OCI-LY1 (cell line): ENCODE measurements at regions not wholly inside any gene's neighbourhood (a gene's known extent, or its start where the extent isn't known, plus 50 kb on each side); places are given as distances from the start of the nearest gene placed in this dataset.

ENCODE experiments used
- H2AFZ ChIP-seq: fragments of 200-600 bp; sonication (generic), shearing (Covaris generic); 2 replicates; pipeline ENCODE4 v1.6.0; 2014; ENCODE audit warnings: antibody characterized with exemption, mild to moderate bottlenecking, low read length
- H3F3A ChIP-seq: fragments of 200-600 bp; sonication (generic), shearing (Covaris generic); 2 replicates; pipeline ENCODE4 v1.6.0; 2014; ENCODE audit warnings: mild to moderate bottlenecking, antibody characterized with exemption, low read length, moderate library complexity; ENCODE audit not compliant: insufficient read depth
- H3K27ac ChIP-seq: fragments of 200-600 bp; sonication (generic); 2 replicates; pipeline ENCODE4 v1.5.1; 2014; ENCODE audit warnings: low read length, mixed run types, mild to moderate bottlenecking, low read depth; ENCODE audit not compliant: poor library complexity, severe bottlenecking
- H3K27me3 ChIP-seq: fragments of 200-600 bp; sonication (generic); 2 replicates; pipeline ENCODE4 v1.6.0; 2014; ENCODE audit warnings: antibody characterized with exemption, mild to moderate bottlenecking, low read length, moderate library complexity; ENCODE audit not compliant: insufficient read depth
- H3K36me3 ChIP-seq: fragments of 200-600 bp; sonication (generic); 2 replicates; pipeline ENCODE4 v1.6.1; 2014; ENCODE audit warnings: mild to moderate bottlenecking, antibody characterized with exemption, low read length, moderate library complexity, mixed read lengths; ENCODE audit not compliant: insufficient read depth
- H3K4me1 ChIP-seq: fragments of 200-600 bp; sonication (generic); 2 replicates; pipeline ENCODE4 v1.5.1; 2014; ENCODE audit warnings: mild to moderate bottlenecking, low read length, moderate library complexity; ENCODE audit not compliant: insufficient read depth, severe bottlenecking
- H3K4me2 ChIP-seq: fragments of 200-600 bp; sonication (generic), shearing (Covaris generic); 2 replicates; pipeline ENCODE4 v1.6.1; 2014; ENCODE audit warnings: low read length
- H3K4me3 ChIP-seq: fragments of 200-600 bp; sonication (generic); 2 replicates; pipeline ENCODE4 v1.5.1; 2014; ENCODE audit warnings: low read length, low read depth, mild to moderate bottlenecking, mixed read lengths; ENCODE audit not compliant: poor library complexity, severe bottlenecking
- H3K79me2 ChIP-seq: fragments of 200-600 bp; shearing (Covaris generic); 2 replicates; pipeline ENCODE4 v1.6.1; 2016; ENCODE audit warnings: mixed run types, low read length, mixed read lengths; ENCODE audit not compliant: insufficient read depth
- H3K9ac ChIP-seq: fragments of 200-600 bp; sonication (generic), shearing (Covaris generic); 2 replicates; pipeline ENCODE4 v1.6.1; 2014; ENCODE audit warnings: mild to moderate bottlenecking, low read length, mixed read lengths
- H3K9me2 ChIP-seq: fragments of 200-600 bp; sonication (generic), shearing (Covaris generic); 2 replicates; pipeline ENCODE4 v1.6.1; 2014; ENCODE audit warnings: low read depth, mild to moderate bottlenecking, low read length, mixed read lengths
- H3K9me3 ChIP-seq: fragments of 200-600 bp; shearing (Covaris generic); 2 replicates; pipeline ENCODE4 v1.6.1; 2014; ENCODE audit warnings: low read length, mixed read lengths
- H4K20me1 ChIP-seq: fragments of 200-600 bp; sonication (generic), shearing (Covaris generic); 2 replicates; pipeline ENCODE4 v1.6.0; 2016; ENCODE audit warnings: mild to moderate bottlenecking, low read length; ENCODE audit not compliant: insufficient read depth
- EZH2 ChIP-seq: fragments of 200-600 bp; sonication (generic), shearing (Covaris generic); IDR thresholded peaks from 2 replicates; pipeline ENCODE4 v1.8.0; 2017; ENCODE audit warnings: borderline replicate concordance, mixed run types, mild to moderate bottlenecking, antibody characterized with exemption, low read length, moderate library complexity, mixed read lengths
- TF ChIP-seq, protein P1 (sequence below): fragments of 200-600 bp; sonication (generic), shearing (Covaris generic); IDR thresholded peaks from 2 replicates; pipeline ENCODE4 v1.5.1; 2017; ENCODE audit warnings: mild to moderate bottlenecking, antibody characterized with exemption, low read length, moderate library complexity, mixed read lengths

DNA sequence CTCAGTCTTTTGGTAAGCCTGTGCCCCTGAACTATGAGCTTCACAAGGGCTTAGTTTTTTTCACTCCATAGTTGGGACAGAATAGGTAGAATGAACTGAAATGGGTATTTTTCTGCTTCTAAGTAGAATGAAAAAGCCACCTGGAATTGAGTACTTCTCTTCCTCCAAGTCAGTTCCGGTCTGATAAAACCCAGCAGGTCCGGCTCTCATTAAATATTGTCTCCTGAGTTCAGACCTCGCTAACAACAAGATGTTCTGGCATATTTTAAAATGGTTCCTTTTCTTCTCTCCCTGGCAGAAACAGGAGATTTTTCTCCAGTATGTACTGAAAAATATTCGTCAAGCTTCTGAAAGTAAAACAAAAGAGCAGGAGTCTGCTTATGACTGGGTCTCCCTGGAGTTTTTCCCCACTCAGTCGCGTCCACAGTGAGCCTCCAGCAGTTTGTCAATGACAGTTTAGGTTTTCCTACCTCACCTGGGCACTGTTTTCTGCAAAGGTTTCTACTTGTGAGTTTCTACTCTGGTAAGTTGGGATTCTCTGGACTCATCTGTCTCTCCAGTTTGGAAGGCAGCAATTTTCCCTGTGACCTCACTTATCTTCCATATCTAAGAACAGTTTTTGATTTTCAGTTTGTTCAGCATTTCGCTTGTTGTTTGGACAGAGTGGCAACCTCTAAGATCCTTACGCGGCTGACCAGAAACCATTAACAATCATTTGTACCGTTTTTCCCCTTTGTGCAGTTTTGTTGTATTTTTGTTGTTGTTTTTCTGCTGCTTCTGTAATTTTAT, 868.0 kb downstream of the METTL15 start:
- TF ChIP-seq EZH2, result no peak
- TF ChIP-seq, protein P1, sequence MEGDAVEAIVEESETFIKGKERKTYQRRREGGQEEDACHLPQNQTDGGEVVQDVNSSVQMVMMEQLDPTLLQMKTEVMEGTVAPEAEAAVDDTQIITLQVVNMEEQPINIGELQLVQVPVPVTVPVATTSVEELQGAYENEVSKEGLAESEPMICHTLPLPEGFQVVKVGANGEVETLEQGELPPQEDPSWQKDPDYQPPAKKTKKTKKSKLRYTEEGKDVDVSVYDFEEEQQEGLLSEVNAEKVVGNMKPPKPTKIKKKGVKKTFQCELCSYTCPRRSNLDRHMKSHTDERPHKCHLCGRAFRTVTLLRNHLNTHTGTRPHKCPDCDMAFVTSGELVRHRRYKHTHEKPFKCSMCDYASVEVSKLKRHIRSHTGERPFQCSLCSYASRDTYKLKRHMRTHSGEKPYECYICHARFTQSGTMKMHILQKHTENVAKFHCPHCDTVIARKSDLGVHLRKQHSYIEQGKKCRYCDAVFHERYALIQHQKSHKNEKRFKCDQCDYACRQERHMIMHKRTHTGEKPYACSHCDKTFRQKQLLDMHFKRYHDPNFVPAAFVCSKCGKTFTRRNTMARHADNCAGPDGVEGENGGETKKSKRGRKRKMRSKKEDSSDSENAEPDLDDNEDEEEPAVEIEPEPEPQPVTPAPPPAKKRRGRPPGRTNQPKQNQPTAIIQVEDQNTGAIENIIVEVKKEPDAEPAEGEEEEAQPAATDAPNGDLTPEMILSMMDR, result no peak
- H3K9me2 ChIP-seq, result no peaks in the 10 kb centered on the region
- no peak overlapping the region for H3K4me2 ChIP-seq
- no peak overlapping the region for H2AFZ ChIP-seq
- H3K9me3 ChIP-seq, result no peaks in the 10 kb centered on the region
- H3F3A ChIP-seq, result no peaks in the 10 kb centered on the region
- H3K27me3 ChIP-seq, result no peaks in the 10 kb centered on the region
- no peak overlapping the region for H3K9ac ChIP-seq
- H3K27ac ChIP-seq, result no peak overlapping the region
- no peaks in the 10 kb centered on the region for H4K20me1 ChIP-seq
- H3K79me2 ChIP-seq, result no peaks in the 10 kb centered on the region
- H3K4me3 ChIP-seq, result no peak overlapping the region
- no peaks in the 10 kb centered on the region for H3K36me3 ChIP-seq
- no peaks in the 10 kb centered on the region for H3K4me1 ChIP-seq

DNA sequence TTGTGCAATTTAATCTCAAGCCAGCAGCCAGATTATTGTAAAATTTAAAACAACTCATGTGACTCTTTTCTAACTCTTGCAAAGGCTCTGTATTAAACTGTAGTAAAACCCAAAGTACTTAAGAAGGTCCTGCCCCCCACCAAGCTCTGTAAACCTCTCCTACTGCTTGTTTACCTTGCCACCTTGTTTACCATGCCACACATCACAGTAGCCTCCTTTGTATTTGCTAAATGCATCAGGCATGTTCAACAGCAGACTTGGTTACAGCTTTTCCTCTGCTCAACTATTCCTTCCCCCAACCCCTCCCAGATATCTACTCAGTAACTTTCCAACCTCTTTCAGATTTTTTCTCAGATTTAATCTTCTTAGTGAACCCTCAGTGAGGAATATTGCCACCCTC, 861.6 kb downstream of the METTL15 start:
- Histone ChIP-seq H3K36me3 (no peaks in the 10 kb centered on the region), H3K9me2 (no peaks in the 10 kb centered on the region), H3K27me3 (no peaks in the 10 kb centered on the region), H3K9me3 (no peaks in the 10 kb centered on the region), H2AFZ (no peak overlapping the region), H3K9ac (no peak overlapping the region), H3K4me2 (no peak overlapping the region), H3K4me1 (no peaks in the 10 kb centered on the region), H3K4me3 (no peak overlapping the region), H4K20me1 (no peaks in the 10 kb centered on the region), H3K27ac (no peak overlapping the region), H3F3A (no peaks in the 10 kb centered on the region), H3K79me2 (no peaks in the 10 kb centered on the region)
- TF ChIP-seq EZH2, result no peak
- TF ChIP-seq, protein P1, result no peak

DNA sequence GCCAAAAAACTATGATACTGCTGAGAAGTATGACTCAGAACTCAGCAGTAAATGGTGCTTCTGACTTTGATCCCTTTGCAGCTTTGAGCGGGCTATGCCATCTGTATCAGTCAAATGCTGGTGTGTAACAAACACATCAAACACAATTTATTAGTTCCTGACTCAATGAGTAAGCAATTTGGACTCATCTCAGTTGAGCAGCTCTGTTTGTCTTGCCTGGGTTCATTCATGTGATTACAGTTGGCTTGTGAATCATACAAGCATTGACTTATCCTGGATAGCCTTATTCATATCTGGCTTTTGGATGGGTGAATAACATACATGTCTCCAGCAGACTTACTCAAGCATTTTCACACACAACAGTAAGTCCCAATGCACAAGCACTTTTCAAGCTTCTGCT, 858.8 kb downstream of the METTL15 start:
- Histone ChIP-seq H3F3A (no peaks in the 10 kb centered on the region), H3K9me2 (no peaks in the 10 kb centered on the region), H3K4me3 (no peak overlapping the region), H3K4me2 (no peak overlapping the region), H3K79me2 (no peaks in the 10 kb centered on the region), H3K9me3 (no peaks in the 10 kb centered on the region), H4K20me1 (no peaks in the 10 kb centered on the region), H3K4me1 (no peaks in the 10 kb centered on the region), H2AFZ (no peak overlapping the region), H3K36me3 (no peaks in the 10 kb centered on the region), H3K27me3 (no peaks in the 10 kb centered on the region), H3K27ac (no peak overlapping the region), H3K9ac (no peak overlapping the region)
- no peak for TF ChIP-seq EZH2
- TF ChIP-seq, protein P1, result no peak
